NCI-H146 treated with DMSO at 0.1 percent for 48 hours (cell line): ENCODE measurements at regions not wholly inside any gene's neighbourhood (a gene's known extent, or its start where the extent isn't known, plus 50 kb on each side); places are given as distances from the start of the nearest gene placed in this dataset.

Source experiments
- DNase-seq: peaks from one replicate; lab custom pipeline; 2025; ENCODE audit not compliant: unreplicated experiment; lab: John Stamatoyannopoulos, UW

GRCh38 chr2:139850254-139850890, 1070.2 kb upstream of the NXPH2 start:
- DNase-seq: no peak

GRCh38 chr2:139836769-139837168, 1056.6 kb upstream of the NXPH2 start:
- no peak for DNase-seq

GRCh38 chr2:139835101-139835500, 1054.9 kb upstream of the NXPH2 start:
- no peak for DNase-seq

GRCh38 chr2:139828011-139828410, 1047.8 kb upstream of the NXPH2 start:
- DNase-seq: no peak

GRCh38 chr2:139825726-139826125, 1045.5 kb upstream of the NXPH2 start:
- DNase-seq: no peak

DNA sequence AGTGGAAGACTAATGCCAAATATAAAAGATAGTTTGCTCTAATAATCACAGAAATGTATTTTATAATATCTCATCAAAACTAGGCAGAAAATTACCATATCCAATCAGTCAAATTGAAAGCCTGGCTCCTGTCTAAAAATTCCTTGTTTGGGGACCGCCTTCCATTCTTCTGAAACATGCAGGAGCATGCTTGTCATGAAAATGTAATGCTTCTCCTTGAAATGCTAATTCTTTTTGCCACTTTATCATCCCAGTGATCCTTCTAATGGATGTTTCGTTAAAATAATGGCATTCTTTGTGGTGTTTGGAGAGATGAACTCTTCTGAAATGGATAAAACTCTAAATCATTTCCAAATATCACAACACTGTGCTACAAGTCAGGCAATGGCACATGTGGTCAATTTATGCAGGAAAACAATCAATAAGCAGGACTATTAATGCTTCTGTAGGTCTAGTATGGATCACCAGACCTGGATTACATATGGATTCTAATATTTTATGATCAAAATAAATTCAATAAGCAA, 1039.1 kb upstream of the NXPH2 start:
- no peak for DNase-seq

GRCh38 chr2:139814458-139814857, 1034.3 kb upstream of the NXPH2 start:
- DNase-seq: no peak

- no peak for DNase-seq
Observed at GRCh38 chr2:139813340-139813739, 1033.2 kb upstream of the NXPH2 start.

- DNase-seq: no peak
Observed at GRCh38 chr2:139805441-139805840, 1025.3 kb upstream of the NXPH2 start.

- DNase-seq: no peak
Observed at GRCh38 chr2:139798391-139798790, 1018.2 kb upstream of the NXPH2 start.

DNA sequence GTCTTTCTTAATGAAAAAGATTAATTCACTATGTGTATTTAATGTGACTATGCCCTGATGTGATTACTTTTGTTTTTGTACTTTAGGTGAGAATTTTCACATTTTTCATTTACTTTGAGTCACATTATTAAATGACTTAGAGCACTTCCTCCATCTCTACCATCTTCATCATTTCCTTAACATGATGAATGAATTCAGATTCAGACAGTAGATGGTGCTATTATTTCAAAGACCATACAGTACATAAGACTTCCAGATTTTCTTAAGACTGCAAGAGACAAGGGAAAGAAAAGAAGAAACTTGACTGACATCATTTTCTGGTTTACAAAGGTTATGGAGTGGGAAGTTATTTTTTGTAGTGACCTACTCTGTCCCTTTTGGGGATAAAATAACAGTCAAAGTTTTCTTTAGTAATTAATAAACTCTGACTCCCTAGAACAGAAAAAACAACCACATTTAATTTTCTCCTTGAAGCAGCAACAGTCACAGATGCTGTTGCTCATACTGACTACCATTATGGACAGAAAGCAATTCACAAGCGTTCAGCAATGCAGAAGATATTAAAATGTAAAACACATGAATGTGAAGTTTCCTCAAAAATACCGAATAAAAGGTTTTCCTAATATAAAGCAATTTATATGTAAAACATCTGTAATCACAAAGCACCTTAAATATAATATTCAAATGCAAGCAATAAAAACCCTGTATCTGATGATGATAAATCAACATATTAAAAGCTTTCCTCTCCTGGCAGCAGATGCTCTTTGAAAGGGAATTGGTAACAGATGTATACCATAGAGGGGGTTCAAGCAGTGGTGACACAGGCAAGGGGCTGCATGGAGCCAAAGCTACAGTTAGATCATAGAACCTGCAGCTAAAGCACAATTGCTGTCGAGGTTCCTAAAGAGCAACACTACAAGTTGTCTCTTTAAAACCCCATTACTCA, 1010.9 kb upstream of the NXPH2 start:
- peak; percentile 46 for DNase-seq

GRCh38 chr2:139790136-139790535, 1009.9 kb upstream of the NXPH2 start:
- DNase-seq: no peak

- DNase-seq: no peak
Observed at GRCh38 chr2:139778732-139779131, 998.5 kb upstream of the NXPH2 start.

GRCh38 chr2:139773720-139774277, 993.6 kb upstream of the NXPH2 start:
- DNase-seq: no peak

GRCh38 chr2:139769633-139770032, 989.4 kb upstream of the NXPH2 start:
- no peak for DNase-seq

- DNase-seq: no peak
Observed at GRCh38 chr2:139763705-139764104, 983.5 kb upstream of the NXPH2 start.

DNA sequence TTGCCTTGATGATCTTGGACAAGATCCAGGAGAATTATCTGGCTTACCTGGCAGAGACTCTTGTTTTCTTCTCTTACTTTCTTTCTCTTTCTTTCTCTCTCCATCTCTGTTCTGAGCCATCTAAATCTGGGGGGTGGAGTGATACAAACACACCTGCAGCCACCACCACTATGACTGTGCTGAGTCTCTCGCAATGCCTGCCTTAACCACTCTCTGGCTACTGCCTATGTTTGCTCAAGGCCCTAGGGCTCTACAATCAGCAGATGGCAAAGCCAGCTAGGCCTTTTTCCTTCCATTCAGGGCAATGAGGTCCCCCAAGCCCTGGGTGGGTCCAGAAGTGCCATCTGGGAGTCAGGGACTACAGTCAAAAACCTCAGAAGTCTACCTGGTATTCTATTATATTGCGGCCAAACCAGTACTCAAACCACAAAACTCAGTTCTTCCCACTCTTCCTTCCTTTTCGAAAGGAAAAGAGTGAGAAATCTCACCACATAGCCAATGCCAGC, 978.9 kb upstream of the NXPH2 start:
- no peak for DNase-seq

- no peak for DNase-seq
Observed at GRCh38 chr2:139746901-139747300, 966.7 kb upstream of the NXPH2 start.

- no peak for DNase-seq
Observed at GRCh38 chr2:139744273-139744672, 964.1 kb upstream of the NXPH2 start.

- DNase-seq: no peak
Observed at GRCh38 chr2:139742216-139743172, 962.3 kb upstream of the NXPH2 start.
